ENCODE measurements at regions not wholly inside any gene's neighbourhood (a gene's known extent, or its start where the extent isn't known, plus 50 kb on each side); places are given as distances from the start of the nearest gene placed in this dataset.
"Not testable (repeated sequence)": the region's sequence is repeated elsewhere in the genome, so short reads cannot be mapped to it uniquely, and the experiment has no call there.

DNA sequence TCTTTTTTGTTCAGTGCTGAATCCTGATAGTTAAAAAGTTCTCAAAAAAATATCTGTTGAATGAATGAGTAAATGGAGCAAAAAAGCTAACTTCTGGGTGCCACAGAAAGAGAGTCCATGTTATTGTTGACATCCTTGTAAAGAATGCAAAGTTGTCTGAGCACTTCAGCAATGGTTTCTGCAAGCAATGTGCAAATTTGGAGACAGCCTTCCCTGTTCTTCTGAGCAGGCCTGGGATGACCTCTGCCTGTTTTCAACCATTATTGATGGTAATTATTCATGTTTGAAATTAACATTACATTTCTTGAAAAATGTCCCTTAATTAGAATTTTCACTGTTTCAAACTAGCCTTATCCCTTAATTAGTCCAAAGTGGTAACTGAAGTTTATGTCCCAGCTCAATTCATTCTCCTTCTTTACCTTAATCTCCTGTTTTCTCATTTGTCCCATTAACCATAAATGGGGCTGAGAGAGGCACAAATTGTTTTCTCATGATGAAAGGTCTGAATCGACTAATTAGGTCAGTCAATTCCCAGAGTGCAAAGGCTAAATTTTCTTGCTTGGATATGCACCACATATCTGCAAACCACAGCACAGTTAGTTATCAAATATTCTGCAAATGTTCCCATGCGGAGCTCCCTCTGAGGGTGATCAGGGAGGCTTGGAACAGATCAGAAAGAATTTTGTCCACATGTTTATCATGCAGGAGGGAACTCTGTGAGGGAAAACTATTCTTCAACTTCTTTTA is 139.4 kb upstream of the KRR1 start:
- H3K4me1 ChIP-seq (ENCODE audit: control insufficient read depth, insufficient read depth, low read length) = no peaks in the 10 kb centered on the region
- H3K27ac ChIP-seq (ENCODE audit: low read length) = no peak overlapping the region
- H3K4me3 ChIP-seq (ENCODE audit: low read length) = no peak overlapping the region
- no CpG with 5 or more reads among the region's 2 CpGs for WGBS (ENCODE audit: insufficient coverage)
- H3K9me3 ChIP-seq (replicated peaks; ENCODE audit: control insufficient read depth, low read depth, low read length) = no peaks in the 10 kb centered on the region
- H3K27me3 ChIP-seq (ENCODE audit: control insufficient read depth, insufficient read depth, low read length) = no peaks in the 10 kb centered on the region
- no peak for DNase-seq
- H3K36me3 ChIP-seq (ENCODE audit: control insufficient read depth, insufficient read depth, low read length) = no peaks in the 10 kb centered on the region

DNA sequence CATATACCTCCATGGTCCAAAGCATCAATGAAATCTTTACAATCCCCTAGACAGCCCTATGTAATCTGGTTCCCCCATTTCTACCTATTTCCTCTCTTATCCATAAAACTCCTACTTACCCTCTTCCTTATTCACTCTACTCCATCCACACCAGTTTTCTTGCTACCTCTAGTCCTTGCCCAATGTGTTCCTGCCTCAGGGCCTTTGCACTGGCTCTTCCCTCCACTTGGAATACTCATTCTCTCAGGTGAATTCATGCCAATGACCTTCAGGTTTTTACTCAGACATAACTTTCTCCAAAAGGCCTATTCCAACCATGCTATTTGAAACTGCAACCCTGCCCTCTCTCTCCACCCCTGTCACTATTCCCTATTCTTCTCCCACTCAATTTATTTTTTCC is 138.7 kb upstream of the KRR1 start:
- Histone ChIP-seq H3K27me3 (ENCODE audit: control insufficient read depth, insufficient read depth, low read length) (no peaks in the 10 kb centered on the region), H3K9me3 (replicated peaks; ENCODE audit: control insufficient read depth, low read depth, low read length) (no peaks in the 10 kb centered on the region), H3K27ac (ENCODE audit: low read length) (no peak overlapping the region), H3K36me3 (ENCODE audit: control insufficient read depth, insufficient read depth, low read length) (no peaks in the 10 kb centered on the region), H3K4me1 (ENCODE audit: control insufficient read depth, insufficient read depth, low read length) (no peaks in the 10 kb centered on the region), H3K4me3 (ENCODE audit: low read length) (no peak overlapping the region)
- no peak for DNase-seq

DNA sequence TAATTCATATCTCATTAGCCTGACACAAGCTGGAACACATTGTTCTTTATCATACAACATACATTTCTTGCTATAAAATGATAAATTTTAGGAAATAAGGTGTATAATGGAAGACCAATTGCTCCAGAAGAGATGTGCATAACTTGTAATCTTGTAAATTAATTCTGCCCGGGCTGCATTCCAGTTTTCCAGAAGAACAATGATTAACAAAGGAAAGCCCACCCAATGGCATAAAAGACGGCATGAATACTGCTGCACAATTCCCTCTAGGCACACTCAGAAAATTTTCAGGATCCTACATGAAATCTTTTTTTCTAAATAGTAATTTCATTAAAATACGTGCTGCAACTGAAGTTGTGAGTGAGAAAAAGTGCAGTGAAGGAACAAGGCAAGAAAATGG is 137.4 kb upstream of the KRR1 start:
- Histone ChIP-seq H3K9me3 (replicated peaks; ENCODE audit: control insufficient read depth, low read depth, low read length) (no peaks in the 10 kb centered on the region), H3K4me3 (ENCODE audit: low read length) (no peak overlapping the region), H3K27ac (ENCODE audit: low read length) (no peak overlapping the region), H3K36me3 (ENCODE audit: control insufficient read depth, insufficient read depth, low read length) (no peaks in the 10 kb centered on the region), H3K27me3 (ENCODE audit: control insufficient read depth, insufficient read depth, low read length) (no peaks in the 10 kb centered on the region), H3K4me1 (ENCODE audit: control insufficient read depth, insufficient read depth, low read length) (no peaks in the 10 kb centered on the region)
- no peak for DNase-seq
- WGBS (ENCODE audit: insufficient coverage) = no CpG with 5 or more reads among the region's 3 CpGs

DNA sequence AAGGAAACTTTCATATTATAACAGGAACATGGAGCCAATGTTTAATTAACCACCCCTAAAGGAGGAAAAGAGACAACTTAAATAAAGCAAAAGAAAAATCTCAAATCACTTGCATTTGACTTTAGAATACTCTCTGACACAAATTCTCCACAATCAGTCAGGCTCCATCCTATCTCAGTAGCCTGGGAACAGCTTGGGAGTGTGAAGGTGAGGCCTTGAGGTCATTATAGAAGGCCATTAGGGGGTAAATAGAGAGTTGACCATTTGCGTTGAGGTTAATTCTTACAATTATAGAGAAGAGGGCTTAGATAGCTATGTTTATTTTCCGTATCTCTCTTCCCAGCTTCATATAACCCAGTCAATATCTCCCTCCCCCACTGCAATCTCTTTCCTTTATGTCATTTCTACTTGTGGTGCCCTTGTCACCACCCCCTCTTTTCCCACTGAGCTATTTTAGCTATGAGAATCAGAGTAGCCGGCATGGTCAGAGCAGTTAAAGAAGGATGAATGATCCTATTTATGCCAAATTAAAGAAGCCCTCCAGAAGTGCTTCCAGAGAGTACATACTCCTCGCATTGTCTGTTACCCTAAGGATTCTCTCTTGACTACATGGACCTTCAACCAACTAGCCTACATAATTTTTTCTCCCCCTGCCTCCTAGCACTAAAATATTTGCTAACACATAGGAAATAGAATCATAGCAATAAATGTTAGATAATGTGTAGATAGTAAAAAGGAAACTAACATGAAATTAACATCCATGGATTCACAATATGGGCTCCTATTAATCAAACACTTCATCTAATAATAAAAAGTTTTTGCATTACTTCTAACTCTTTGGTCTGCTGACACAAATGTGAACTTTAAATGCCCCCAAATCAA is 135.2 kb upstream of the KRR1 start:
- Histone ChIP-seq H3K9me3 (replicated peaks; ENCODE audit: control insufficient read depth, low read depth, low read length) (no peaks in the 10 kb centered on the region), H3K27ac (ENCODE audit: low read length) (no peak overlapping the region), H3K4me1 (ENCODE audit: control insufficient read depth, insufficient read depth, low read length) (no peaks in the 10 kb centered on the region), H3K4me3 (ENCODE audit: low read length) (no peak overlapping the region), H3K27me3 (ENCODE audit: control insufficient read depth, insufficient read depth, low read length) (no peaks in the 10 kb centered on the region), H3K36me3 (ENCODE audit: control insufficient read depth, insufficient read depth, low read length) (no peaks in the 10 kb centered on the region)
- peak; percentile 26 for DNase-seq
- WGBS (ENCODE audit: insufficient coverage) = no CpG with 5 or more reads among the region's 4 CpGs

DNA sequence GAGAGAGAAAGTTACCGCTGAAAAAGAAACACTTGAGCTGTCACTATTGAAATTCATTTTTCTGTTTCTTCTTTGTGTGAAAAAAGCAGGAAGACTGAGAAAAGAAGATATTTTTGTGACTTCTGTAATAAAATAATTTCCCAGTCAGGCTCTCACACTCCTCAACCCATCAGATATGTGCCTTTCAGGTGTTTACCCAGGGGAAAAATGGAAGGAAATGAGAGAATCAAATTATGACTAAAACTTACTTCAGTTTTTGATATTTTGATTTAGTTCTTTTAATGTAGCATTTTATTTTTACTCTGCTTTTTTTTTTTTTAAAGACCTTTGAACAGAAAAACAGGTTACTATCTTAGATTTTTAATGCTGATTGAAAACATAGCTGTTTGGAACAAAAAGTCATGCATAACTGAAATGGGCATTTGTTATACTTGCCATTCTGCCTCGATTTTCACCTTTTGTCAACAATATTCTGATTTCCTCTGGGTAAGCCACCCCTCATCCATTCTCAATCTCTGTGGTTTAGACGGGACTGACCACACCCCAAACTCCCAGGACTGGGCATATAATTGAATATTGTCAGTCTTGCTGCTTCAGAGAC is 133.2 kb upstream of the KRR1 start:
- Histone ChIP-seq H3K9me3 (replicated peaks; ENCODE audit: control insufficient read depth, low read depth, low read length) (no peaks in the 10 kb centered on the region), H3K36me3 (ENCODE audit: control insufficient read depth, insufficient read depth, low read length) (no peaks in the 10 kb centered on the region), H3K27ac (ENCODE audit: low read length) (no peak overlapping the region), H3K27me3 (ENCODE audit: control insufficient read depth, insufficient read depth, low read length) (no peaks in the 10 kb centered on the region), H3K4me1 (ENCODE audit: control insufficient read depth, insufficient read depth, low read length) (no peaks in the 10 kb centered on the region), H3K4me3 (ENCODE audit: low read length) (no peak overlapping the region)
- WGBS (ENCODE audit: insufficient coverage) = 20% methylated on average over 1 of the region's 3 CpGs
- no peak for DNase-seq

DNA sequence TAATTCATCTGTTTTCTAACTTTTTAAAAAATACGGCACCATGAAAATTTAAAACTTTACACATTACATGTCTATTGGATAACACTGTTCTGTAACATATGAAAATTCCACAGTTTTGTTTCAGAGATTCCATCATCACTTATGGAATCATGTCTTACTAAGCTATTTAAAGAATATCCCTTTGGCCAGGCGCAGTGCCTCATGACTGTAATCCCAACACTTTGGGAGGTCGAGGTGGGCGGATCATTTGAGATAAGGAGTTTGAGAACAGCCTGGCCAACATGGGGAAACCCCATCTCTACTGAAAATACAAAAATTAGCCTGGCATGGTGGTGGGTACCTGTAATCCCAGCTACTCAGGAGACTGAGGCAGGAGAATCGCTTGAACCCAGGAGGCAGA is 131.7 kb upstream of the KRR1 start:
- DNase-seq = not testable (repeated sequence)
- WGBS (ENCODE audit: insufficient coverage) = no CpG with 5 or more reads among the region's 5 CpGs

DNA sequence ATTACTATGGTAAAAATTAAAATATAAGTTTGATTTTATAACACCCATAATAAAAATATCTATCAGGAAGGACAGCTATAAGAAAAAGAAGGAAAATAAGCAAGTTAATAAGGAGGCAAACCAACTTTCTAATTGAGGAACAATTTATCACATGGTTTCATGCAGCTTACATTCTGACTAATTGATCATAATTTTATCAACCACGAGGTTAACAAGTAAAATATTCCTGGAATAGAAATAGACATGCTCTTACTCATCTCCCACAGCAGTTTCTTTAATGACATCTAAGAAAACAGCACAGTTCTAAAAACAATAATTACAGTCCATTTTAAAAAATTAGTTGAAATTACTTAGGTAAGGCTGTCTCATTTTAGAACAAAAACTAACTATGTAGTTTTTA is 130.8 kb upstream of the KRR1 start:
- H3K4me1 ChIP-seq (ENCODE audit: control insufficient read depth, insufficient read depth, low read length) = no peaks in the 10 kb centered on the region
- no peak overlapping the region for H3K27ac ChIP-seq (ENCODE audit: low read length)
- H3K4me3 ChIP-seq (ENCODE audit: low read length) = no peak overlapping the region
- no peaks in the 10 kb centered on the region for H3K36me3 ChIP-seq (ENCODE audit: control insufficient read depth, insufficient read depth, low read length)
- no CpG with 5 or more reads among the region's 1 CpG for WGBS (ENCODE audit: insufficient coverage)
- H3K27me3 ChIP-seq (ENCODE audit: control insufficient read depth, insufficient read depth, low read length) = no peaks in the 10 kb centered on the region
- DNase-seq = no peak
- H3K9me3 ChIP-seq (replicated peaks; ENCODE audit: control insufficient read depth, low read depth, low read length) = no peaks in the 10 kb centered on the region

More for the DNA sequence above, 131.7 kb upstream of the KRR1 start:
- H3K36me3 ChIP-seq (ENCODE audit: control insufficient read depth, insufficient read depth, low read length); H3K4me1 ChIP-seq (ENCODE audit: control insufficient read depth, insufficient read depth, low read length); H3K27ac ChIP-seq (ENCODE audit: low read length); H3K4me3 ChIP-seq (ENCODE audit: low read length); H3K27me3 ChIP-seq (ENCODE audit: control insufficient read depth, insufficient read depth, low read length); H3K9me3 ChIP-seq (replicated peaks; ENCODE audit: control insufficient read depth, low read depth, low read length): not testable (repeated sequence)

DNA sequence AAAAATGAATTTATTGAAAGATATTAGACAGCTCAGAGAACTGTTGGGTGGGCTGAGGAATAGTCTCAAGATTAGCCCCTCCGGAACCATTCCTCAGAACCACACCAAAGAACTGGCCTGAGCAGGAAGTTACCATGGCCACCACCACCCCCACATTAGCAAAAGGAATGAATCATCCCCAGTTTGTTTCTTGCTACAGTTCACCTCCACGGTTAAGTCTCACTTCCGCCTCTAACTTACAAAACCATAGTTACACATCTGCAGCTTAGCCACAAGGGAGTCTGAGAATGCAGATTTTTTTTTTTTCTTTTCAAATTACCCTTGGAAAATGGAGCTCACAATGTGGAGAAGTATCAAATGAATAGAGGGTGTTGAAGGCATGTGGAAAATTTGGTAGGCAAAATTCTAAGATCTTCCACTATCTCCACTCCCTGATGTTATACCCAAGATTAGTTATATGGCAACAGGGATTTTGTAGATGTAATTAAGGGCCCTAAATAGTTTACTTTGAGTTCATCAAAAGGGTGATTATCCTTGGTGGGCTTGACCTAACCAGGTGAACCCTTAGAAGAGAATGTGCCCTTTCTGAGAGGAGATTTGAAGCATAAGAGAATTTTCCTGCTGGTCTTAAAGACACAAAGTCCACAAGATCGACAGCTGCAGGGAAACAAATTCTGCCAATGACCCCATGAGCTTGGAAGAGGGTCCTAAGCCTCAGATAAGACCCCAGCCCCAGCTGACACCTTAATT is 129.8 kb upstream of the KRR1 start:
- WGBS (ENCODE audit: insufficient coverage) = 38% methylated on average over 1 of the region's 4 CpGs
- H3K36me3 ChIP-seq (ENCODE audit: control insufficient read depth, insufficient read depth, low read length) = no peaks in the 10 kb centered on the region
- DNase-seq = peak; percentile 75
- H3K27me3 ChIP-seq (ENCODE audit: control insufficient read depth, insufficient read depth, low read length) = no peaks in the 10 kb centered on the region
- H3K9me3 ChIP-seq (replicated peaks; ENCODE audit: control insufficient read depth, low read depth, low read length) = no peaks in the 10 kb centered on the region
- H3K4me3 ChIP-seq (ENCODE audit: low read length) = no peak overlapping the region
- H3K27ac ChIP-seq (ENCODE audit: low read length) = no peak overlapping the region
- H3K4me1 ChIP-seq (ENCODE audit: control insufficient read depth, insufficient read depth, low read length) = no peaks in the 10 kb centered on the region

DNA sequence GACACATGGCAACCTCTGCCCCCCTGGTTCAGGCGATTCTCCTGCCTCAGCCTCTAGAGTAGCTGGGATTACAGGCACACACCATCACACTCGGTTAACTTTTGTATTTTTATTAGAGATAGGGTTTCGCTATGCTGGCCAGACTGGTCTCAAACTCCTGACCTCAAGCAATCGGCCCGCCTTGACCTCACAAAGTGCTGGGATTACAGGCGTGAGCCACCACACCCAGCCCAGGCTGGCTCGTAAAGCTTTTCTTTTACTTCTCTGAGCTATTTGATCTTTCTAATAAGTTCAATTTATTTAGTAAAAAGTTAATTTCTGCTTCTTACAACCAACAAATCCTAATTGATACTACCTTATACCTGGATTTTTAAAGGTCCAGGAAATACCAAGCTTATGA is 127.4 kb upstream of the KRR1 start:
- H3K36me3 ChIP-seq (ENCODE audit: control insufficient read depth, insufficient read depth, low read length) = no peaks in the 10 kb centered on the region
- no peak for DNase-seq
- H3K27me3 ChIP-seq (ENCODE audit: control insufficient read depth, insufficient read depth, low read length) = no peaks in the 10 kb centered on the region
- no peak overlapping the region for H3K4me3 ChIP-seq (ENCODE audit: low read length)
- WGBS (ENCODE audit: insufficient coverage) = 92% methylated on average over 2 of the region's 7 CpGs
- no peaks in the 10 kb centered on the region for H3K9me3 ChIP-seq (replicated peaks; ENCODE audit: control insufficient read depth, low read depth, low read length)
- H3K27ac ChIP-seq (ENCODE audit: low read length) = no peak overlapping the region
- no peaks in the 10 kb centered on the region for H3K4me1 ChIP-seq (ENCODE audit: control insufficient read depth, insufficient read depth, low read length)

DNA sequence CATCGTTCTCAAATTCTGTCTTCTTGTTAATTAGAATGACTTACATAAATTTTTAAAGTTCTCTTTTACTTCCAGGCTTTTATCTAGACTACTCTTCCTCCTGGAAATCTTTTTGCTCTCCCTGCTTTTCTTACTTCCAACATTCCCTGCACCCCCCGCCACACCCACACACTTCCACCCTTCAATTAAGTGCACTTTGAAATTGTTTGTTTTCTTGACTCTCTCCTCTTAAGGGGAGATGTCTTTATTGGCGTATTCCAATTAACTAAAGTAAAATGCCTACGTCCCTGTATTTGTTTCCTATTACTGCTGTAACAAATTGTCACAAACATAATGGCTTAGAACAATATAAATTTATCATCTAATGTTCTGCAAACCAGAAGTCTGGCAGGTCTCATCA is 125.2 kb upstream of the KRR1 start:
- Histone ChIP-seq H3K27ac (ENCODE audit: low read length) (no peak overlapping the region), H3K9me3 (replicated peaks; ENCODE audit: control insufficient read depth, low read depth, low read length) (no peaks in the 10 kb centered on the region), H3K4me1 (ENCODE audit: control insufficient read depth, insufficient read depth, low read length) (no peaks in the 10 kb centered on the region), H3K4me3 (ENCODE audit: low read length) (no peak overlapping the region), H3K36me3 (ENCODE audit: control insufficient read depth, insufficient read depth, low read length) (no peaks in the 10 kb centered on the region), H3K27me3 (ENCODE audit: control insufficient read depth, insufficient read depth, low read length) (no peaks in the 10 kb centered on the region)
- DNase-seq = no peak
- no CpG with 5 or more reads among the region's 4 CpGs for WGBS (ENCODE audit: insufficient coverage)
